K562 (cell line): ENCODE measurements at regions not wholly inside any gene's neighbourhood (a gene's known extent, or its start where the extent isn't known, plus 50 kb on each side); places are given as distances from the start of the nearest gene placed in this dataset.

ENCODE experiments used
- ATAC-seq: fragments of 200-7000 bp; cut with Tn5 transposase; 3 replicates; pipeline ENCODE4 v1.9.1; 2020; ENCODE audit warnings: moderate library complexity
- BruUV-seq: library from RNA; stranded (reverse); fragments of 400-500 nt; replicated peaks from 2 replicates; lab custom pipeline; 2021; lab: Mats Ljungman, UMichigan
- CTCF ChIA-PET: fragments of 300-600 bp; formaldehyde crosslinking; extraction: SDS; loops from one replicate; lab custom pipeline; 2021; ENCODE audit warnings: low intra/inter-chr PET ratio; lab: Yijun Ruan, JAX
- POLR2A ChIA-PET: fragments of 300-600, 350-650 bp; sonication (Branson Sonifier 250); formaldehyde crosslinking; extraction: SDS; loops from one replicate; lab custom pipeline; 2021; ENCODE audit warnings: antibody characterized with exemption, inconsistent platforms; lab: Yijun Ruan, JAX
- DNase-seq, 4 experiments: peaks; one replicate each; pipeline versions ENCODE4 v3.0.0 to v3.0.0-alpha.2; 2011 to 2018; ENCODE audit warnings: low spot score in 3 of 4, mixed read lengths in 3 of 4; ENCODE audit errors: extremely low read depth in 1 of 4
- FAIRE-seq: peaks from 2 replicates; lab custom pipeline; 2011; peaks lifted over from hg19 to GRCh38; lab: Jason Lieb, UNC
- H2AFZ ChIP-seq: 2 replicates; pipeline ENCODE4 v1.6.0; 2011; ENCODE audit warnings: low read depth, low read length, control low read depth, inconsistent platforms
- H3K27ac ChIP-seq: fragments of 200-600 bp; 3 replicates; pipeline ENCODE4 v1.8.0; 2011; ENCODE audit warnings: low read depth, mild to moderate bottlenecking, control low read depth, inconsistent platforms, low read length, moderate library complexity, mixed read lengths; ENCODE audit errors: extremely low read depth
- H3K27me3 ChIP-seq, 2 experiments: fragments of 300-600 bp in 1 of 2; 2 replicates in 1 of 2; 3 replicates in 1 of 2; pipeline versions ENCODE4 v1.6.0 to v1.8.0; 2011; ENCODE audit warnings: inconsistent platforms in 2 of 2, low read length in 2 of 2, mild to moderate bottlenecking in 1 of 2, mixed read lengths in 1 of 2, moderate library complexity in 1 of 2; ENCODE audit not compliant: control insufficient read depth in 2 of 2, insufficient read depth in 2 of 2
- H3K36me3 ChIP-seq: fragments of 300-600 bp; 3 replicates; pipeline ENCODE4 v1.8.0; 2011; ENCODE audit warnings: mild to moderate bottlenecking, low read length, inconsistent platforms; ENCODE audit not compliant: control insufficient read depth, insufficient read depth
- H3K4me1 ChIP-seq, 2 experiments: fragments of 200-600 bp in 1 of 2; replicated peaks in 1 of 2; 2 replicates in 1 of 2; 3 replicates in 1 of 2; pipeline versions ENCODE4 v1.5.1 to v1.8.0; 2011; ENCODE audit warnings: inconsistent platforms in 2 of 2, low read length in 2 of 2, mild to moderate bottlenecking in 1 of 2, mixed read lengths in 1 of 2, moderate library complexity in 1 of 2; ENCODE audit not compliant: control insufficient read depth in 2 of 2, insufficient read depth in 2 of 2
- H3K4me2 ChIP-seq: 2 replicates; pipeline ENCODE4 v1.6.1; 2011; ENCODE audit warnings: low read length, control low read depth, inconsistent platforms, mixed read lengths; ENCODE audit not compliant: insufficient read depth
- H3K4me3 ChIP-seq: fragments of 200-600 bp; sonication (generic), shearing (Covaris generic); 2 replicates; pipeline ENCODE4 v1.5.1; 2016; ENCODE audit warnings: control low read depth, inconsistent platforms
- H3K79me2 ChIP-seq: fragments of 200-600 bp; 3 replicates; pipeline ENCODE4 v1.8.0; 2011; ENCODE audit warnings: low read length, inconsistent platforms; ENCODE audit not compliant: control insufficient read depth, insufficient read depth
- H3K9ac ChIP-seq, 2 experiments: 2 replicates each; pipeline versions ENCODE4 v1.6.0 to v1.6.1; 2011; ENCODE audit warnings: low read depth in 2 of 2, low read length in 2 of 2, control low read depth in 1 of 2, inconsistent platforms in 1 of 2, mild to moderate bottlenecking in 1 of 2, mixed read lengths in 1 of 2; ENCODE audit not compliant: insufficient read depth in 1 of 2
- H3K9me1 ChIP-seq: one replicate; pipeline ENCODE4 v1.6.0; 2011; ENCODE audit warnings: inconsistent platforms, mild to moderate bottlenecking, low read length, moderate library complexity; ENCODE audit not compliant: control insufficient read depth, insufficient read depth
- H3K9me3 ChIP-seq: replicated peaks from 2 replicates; pipeline ENCODE4 v1.5.1; 2011; ENCODE audit warnings: low read depth, low read length, inconsistent platforms; ENCODE audit not compliant: control insufficient read depth, insufficient read depth
- H4K20me1 ChIP-seq: replicated peaks from 2 replicates; pipeline ENCODE4 v1.6.1; 2011; ENCODE audit warnings: low read length, inconsistent platforms, mixed read lengths; ENCODE audit not compliant: control insufficient read depth, insufficient read depth
- ADNP ChIP-seq: fragments of 200-800 bp; sonication (Bioruptor generic); IDR thresholded peaks from 2 replicates; pipeline ENCODE4 v1.6.1; 2016; ENCODE audit warnings: missing genetic modification characterization, missing compliant biosample characterization
- FIP1L1 ChIP-seq: fragments of 200-400 bp; formaldehyde crosslinking; IDR thresholded peaks from 2 replicates; pipeline ENCODE4 v1.6.1; 2018; ENCODE audit warnings: mild to moderate bottlenecking, low read depth, low read length; ENCODE audit not compliant: poor library complexity, severe bottlenecking
- GATA2 ChIP-seq: sonication (generic); formaldehyde crosslinking; IDR thresholded peaks from 2 replicates; pipeline ENCODE4 v1.4.0; 2020; ENCODE audit warnings: mild to moderate bottlenecking, missing genetic modification reagents
- HNRNPLL ChIP-seq: fragments of 200-400 bp; formaldehyde crosslinking; IDR thresholded peaks from 2 replicates; pipeline ENCODE4 v1.6.1; 2017; ENCODE audit warnings: low read length, low read depth, mild to moderate bottlenecking; ENCODE audit not compliant: poor library complexity, severe bottlenecking
- KLF1 ChIP-seq: fragments of 450-650 bp; IDR thresholded peaks from 2 replicates; pipeline ENCODE4 v1.6.1; 2016; ENCODE audit warnings: missing genetic modification characterization, missing compliant biosample characterization
- MAFK ChIP-seq: IDR thresholded peaks from 2 replicates; pipeline ENCODE4 v1.6.1; 2011; ENCODE audit warnings: low read length, improper control_type of control experiment
- SMAD1 ChIP-seq: fragments of 150-350 bp; IDR thresholded peaks from 2 replicates; pipeline ENCODE4 v1.6.1; 2014; ENCODE audit warnings: low read length, low read depth; ENCODE audit not compliant: partially characterized antibody
- ZNF764 ChIP-seq: fragments of 250-450 bp; sonication (Bioruptor Pico); IDR thresholded peaks from 2 replicates; pipeline ENCODE4 v1.4.0; 2020; ENCODE audit warnings: low read depth, mild to moderate bottlenecking, moderate library complexity
- in situ Hi-C: fragments of 300-500 bp; cut with MboI; formaldehyde crosslinking; loops from 4 replicates; pipeline ENCODE4 v1.15.0; 2018; ENCODE audit warnings: inconsistent platforms, mixed read lengths
- intact Hi-C: fragments of 100-400 bp; cut with micrococcal nuclease; formaldehyde crosslinking; loops from 2 replicates; pipeline ENCODE4 v1.14.2; 2022
- TF ChIP-seq, protein P1 (sequence below), 3 experiments: fragments of 200-800 bp in 1 of 3; sonication (Bioruptor generic) in 1 of 3; sonication (generic) in 1 of 3; formaldehyde crosslinking in 1 of 3; IDR thresholded peaks; 2 replicates each; pipeline versions ENCODE4 v1.6.1 to v1.8.0; 2016 to 2022; ENCODE audit warnings: mild to moderate bottlenecking in 2 of 3, missing compliant biosample characterization in 2 of 3, missing genetic modification characterization in 2 of 3, missing genetic modification reagents in 1 of 3
- TF ChIP-seq, protein P2 (sequence below), 2 experiments: fragments of 450-650 bp in 1 of 2; sonication (generic) in 1 of 2; formaldehyde crosslinking in 1 of 2; IDR thresholded peaks; 2 replicates each; pipeline versions ENCODE4 v1.7.1 to v1.9.0; 2016 to 2022; ENCODE audit warnings: inconsistent platforms in 1 of 2, mild to moderate bottlenecking in 1 of 2, missing genetic modification reagents in 1 of 2

GRCh38 chr6:63517221-63517620 lies 55.1 kb upstream of the LOC128125822 start (continued):
- no peak for TF ChIP-seq ADNP
- TF ChIP-seq, protein P1, sequence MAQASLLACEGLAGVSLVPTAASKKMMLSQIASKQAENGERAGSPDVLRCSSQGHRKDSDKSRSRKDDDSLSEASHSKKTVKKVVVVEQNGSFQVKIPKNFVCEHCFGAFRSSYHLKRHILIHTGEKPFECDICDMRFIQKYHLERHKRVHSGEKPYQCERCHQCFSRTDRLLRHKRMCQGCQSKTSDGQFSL (CRISPR knock-in tag; IDR thresholded peaks at IDR 0.05) = no peak
- TF ChIP-seq, protein P1 (tag; IDR thresholded peaks at IDR 0.05) = no peak

DNA sequence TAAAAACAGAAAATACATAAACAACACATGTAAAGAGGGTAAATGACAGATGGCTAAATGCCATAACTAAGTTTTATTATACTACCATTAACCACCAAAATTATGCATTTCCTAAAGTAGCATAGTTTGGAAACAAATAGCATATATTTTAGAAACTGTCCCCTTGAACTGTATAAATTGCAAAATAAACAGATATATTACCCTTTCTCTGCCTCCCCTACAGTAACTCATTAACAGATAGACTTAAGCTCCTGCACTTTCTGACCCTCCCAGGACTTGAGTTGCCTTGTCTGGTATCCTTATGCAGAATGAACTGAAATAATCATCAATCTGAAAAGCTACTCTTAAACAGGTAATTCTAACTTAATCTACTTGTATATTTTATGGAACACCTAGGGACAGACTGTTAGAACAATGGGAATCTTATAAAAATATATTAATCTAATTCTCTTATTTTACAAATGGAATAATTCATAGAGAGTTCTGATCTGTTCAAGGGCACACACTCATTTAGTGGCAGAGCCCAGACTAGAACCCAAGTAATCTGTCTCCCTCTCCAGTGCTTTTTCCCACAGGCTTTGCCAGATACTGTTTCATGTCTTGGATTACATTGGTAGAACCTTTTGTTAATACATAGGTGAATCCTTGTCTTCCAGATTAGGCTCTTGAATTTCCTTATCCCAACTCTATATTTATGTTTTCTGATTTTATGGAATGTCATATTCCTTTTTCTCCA lies 50.6 kb upstream of the LOC128125822 start:
- ATAC-seq (no peak), FAIRE-seq (no peak), DNase-seq (no peak)
- H3K9ac ChIP-seq = no peak overlapping the region
- no peaks in the 10 kb centered on the region for H3K4me1 ChIP-seq
- no TSS peak for BruUV-seq
- H3K36me3 ChIP-seq = no peaks in the 10 kb centered on the region
- no peaks in the 10 kb centered on the region for H3K79me2 ChIP-seq
- ChIA-PET POLR2A (no interaction called here), CTCF (no interaction called here)
- H3K9me1 ChIP-seq = no peaks in the 10 kb centered on the region
- H3K4me3 ChIP-seq = no peak overlapping the region
- in situ Hi-C loops (no loop called here), intact Hi-C loops (no loop called here)
- H3K27me3 ChIP-seq = no peaks in the 10 kb centered on the region
- H2AFZ ChIP-seq = no peak overlapping the region
- no peaks in the 10 kb centered on the region for H4K20me1 ChIP-seq
- H3K9me3 ChIP-seq = no peaks in the 10 kb centered on the region
- no peak overlapping the region for H3K27ac ChIP-seq
- no peak overlapping the region for H3K4me2 ChIP-seq
- TF ChIP-seq HNRNPLL (no peak), GATA2 (CRISPR knock-in tag) (no peak), MAFK (no peak), FIP1L1 (no peak), KLF1 (tag) (no peak), SMAD1 (no peak), ZNF764 (CRISPR knock-in tag) (no peak)
- TF ChIP-seq, protein P2, sequence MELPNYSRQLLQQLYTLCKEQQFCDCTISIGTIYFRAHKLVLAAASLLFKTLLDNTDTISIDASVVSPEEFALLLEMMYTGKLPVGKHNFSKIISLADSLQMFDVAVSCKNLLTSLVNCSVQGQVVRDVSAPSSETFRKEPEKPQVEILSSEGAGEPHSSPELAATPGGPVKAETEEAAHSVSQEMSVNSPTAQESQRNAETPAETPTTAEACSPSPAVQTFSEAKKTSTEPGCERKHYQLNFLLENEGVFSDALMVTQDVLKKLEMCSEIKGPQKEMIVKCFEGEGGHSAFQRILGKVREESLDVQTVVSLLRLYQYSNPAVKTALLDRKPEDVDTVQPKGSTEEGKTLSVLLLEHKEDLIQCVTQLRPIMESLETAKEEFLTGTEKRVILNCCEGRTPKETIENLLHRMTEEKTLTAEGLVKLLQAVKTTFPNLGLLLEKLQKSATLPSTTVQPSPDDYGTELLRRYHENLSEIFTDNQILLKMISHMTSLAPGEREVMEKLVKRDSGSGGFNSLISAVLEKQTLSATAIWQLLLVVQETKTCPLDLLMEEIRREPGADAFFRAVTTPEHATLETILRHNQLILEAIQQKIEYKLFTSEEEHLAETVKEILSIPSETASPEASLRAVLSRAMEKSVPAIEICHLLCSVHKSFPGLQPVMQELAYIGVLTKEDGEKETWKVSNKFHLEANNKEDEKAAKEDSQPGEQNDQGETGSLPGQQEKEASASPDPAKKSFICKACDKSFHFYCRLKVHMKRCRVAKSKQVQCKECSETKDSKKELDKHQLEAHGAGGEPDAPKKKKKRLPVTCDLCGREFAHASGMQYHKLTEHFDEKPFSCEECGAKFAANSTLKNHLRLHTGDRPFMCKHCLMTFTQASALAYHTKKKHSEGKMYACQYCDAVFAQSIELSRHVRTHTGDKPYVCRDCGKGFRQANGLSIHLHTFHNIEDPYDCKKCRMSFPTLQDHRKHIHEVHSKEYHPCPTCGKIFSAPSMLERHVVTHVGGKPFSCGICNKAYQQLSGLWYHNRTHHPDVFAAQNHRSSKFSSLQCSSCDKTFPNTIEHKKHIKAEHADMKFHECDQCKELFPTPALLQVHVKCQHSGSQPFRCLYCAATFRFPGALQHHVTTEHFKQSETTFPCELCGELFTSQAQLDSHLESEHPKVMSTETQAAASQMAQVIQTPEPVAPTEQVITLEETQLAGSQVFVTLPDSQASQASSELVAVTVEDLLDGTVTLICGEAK (IDR thresholded peaks at IDR 0.05) = no peak
- TF ChIP-seq, protein P2 (CRISPR knock-in tag; IDR thresholded peaks at IDR 0.05) = no peak
